ENCODE measurements at regions not wholly inside any gene's neighbourhood (a gene's known extent, or its start where the extent isn't known, plus 50 kb on each side); places are given as distances from the start of the nearest gene placed in this dataset.

- Histone ChIP-seq H3K4me3 (replicated peaks in 1 of 3; ENCODE audit: insufficient read depth in 1 of 3, low read depth in 2 of 3, low read length in 3 of 3) (no peak overlapping the region), H3K4me1 (ENCODE audit: insufficient read depth, low read length) (no peaks in the 10 kb centered on the region), H3K27ac (ENCODE audit: extremely low read length, insufficient read depth, low read length) (no peak overlapping the region), H3K79me2 (ENCODE audit: insufficient read depth, low read length) (no peaks in the 10 kb centered on the region), H4K20me1 (ENCODE audit: insufficient read depth, low read length) (no peaks in the 10 kb centered on the region), H3K36me3 (replicated peaks in 1 of 2; ENCODE audit: control insufficient read depth in 1 of 2, insufficient read depth in 2 of 2, low read length in 2 of 2) (no peaks in the 10 kb centered on the region), H3K27me3 (ENCODE audit: control insufficient read depth in 1 of 2, insufficient read depth in 2 of 2, low read length in 2 of 2) (peaks cover 0 to 37% of the 10 kb centered on the region in 2 experiments), H2AFZ (ENCODE audit: low read length) (no peak overlapping the region), H3K9ac (ENCODE audit: insufficient read depth, low read depth, low read length) (no peak overlapping the region), H3K9me3 (ENCODE audit: low read length) (peaks cover 6% of the 10 kb centered on the region), H3K4me2 (ENCODE audit: low read depth, low read length) (no peak overlapping the region)
- POLR2A ChIA-PET, result no interaction called here
- in situ Hi-C loops (cut with HindIII; ENCODE audit: extremely low pct_ligation_motif_present, low pct_unique_long_range_greater_than_20kb) (no loop called here), intact Hi-C loops (cut with micrococcal nuclease; ENCODE audit: unreplicated experiment) (no loop called here)
- DNase-seq (ENCODE audit: low spot score) (no peak), ATAC-seq (no peak), FAIRE-seq (no peak)
- TF ChIP-seq ZBTB4 (CRISPR knock-in tag; IDR thresholded peaks at IDR 0.05; ENCODE audit: borderline replicate concordance), result no peak
- no peak for TF ChIP-seq ZNF574 (CRISPR knock-in tag; IDR thresholded peaks at IDR 0.05)
- no peak for TF ChIP-seq SMAD9 (CRISPR knock-in tag; IDR thresholded peaks at IDR 0.05)
- no peak for TF ChIP-seq POLR2A (IDR thresholded peaks at IDR 0.05; ENCODE audit: insufficient read depth in 1 of 2, low read depth in 2 of 2, low read length in 2 of 2)
- no peak for TF ChIP-seq SOX5 (CRISPR knock-in tag; IDR thresholded peaks at IDR 0.05; ENCODE audit: borderline replicate concordance)
- TF ChIP-seq ETS1 (CRISPR knock-in tag; IDR thresholded peaks at IDR 0.05), result no peak
- no peak for TF ChIP-seq ZNF317 (CRISPR knock-in tag; IDR thresholded peaks at IDR 0.05)
- no peak for TF ChIP-seq ZNF577 (CRISPR knock-in tag; IDR thresholded peaks at IDR 0.05; ENCODE audit: borderline replicate concordance, low read depth)
- no peak for TF ChIP-seq ZNF879 (CRISPR knock-in tag; IDR thresholded peaks at IDR 0.05)
- TF ChIP-seq CC2D1A (CRISPR knock-in tag; IDR thresholded peaks at IDR 0.05), result no peak
- no peak for TF ChIP-seq HIVEP1 (CRISPR knock-in tag; IDR thresholded peaks at IDR 0.05)
- TF ChIP-seq ZNF510 (CRISPR knock-in tag; IDR thresholded peaks at IDR 0.05; ENCODE audit: low read depth), result no peak
- TF ChIP-seq ARID5B (CRISPR knock-in tag; IDR thresholded peaks at IDR 0.05), result no peak
- TF ChIP-seq NFE2L2 (IDR thresholded peaks at IDR 0.05; ENCODE audit: low read length), result no peak
- no peak for TF ChIP-seq RFX5 (IDR thresholded peaks at IDR 0.05; ENCODE audit: low read depth, low read length)
- no peak for TF ChIP-seq CBX1 (IDR thresholded peaks at IDR 0.05; ENCODE audit: low read depth)
- no peak for TF ChIP-seq ZFX (CRISPR knock-in tag; IDR thresholded peaks at IDR 0.05; ENCODE audit: low read depth)
- 2% methylated on average over 3 of the region's 4 CpGs for WGBS (ENCODE audit: low lambda C conversion rate)
- CTCF ChIA-PET (ENCODE audit: low intra/inter-chr PET ratio, low total read pairs), result no interaction called here
- BruUV-seq (replicated peaks), result no TSS peak
Measured at GRCh38 chr17:74148446-74148845, 55.0 kb upstream of the RPL38 start.

Data from HepG2 (cell line).